Progenitor cell of endocrine pancreas (in vitro differentiated cells): ENCODE measurements at regions not wholly inside any gene's neighbourhood (a gene's known extent, or its start where the extent isn't known, plus 50 kb on each side); places are given as distances from the start of the nearest gene placed in this dataset.

ENCODE experiments used
- DNase-seq: peaks from one replicate; pipeline ENCODE4 v3.0.0; 2021; ENCODE audit warnings: low spot score; ENCODE audit not compliant: unreplicated experiment
- H3K27ac Mint-ChIP-seq: 2 replicates; pipeline ENCODE4 v1.8.0; 2021; ENCODE audit warnings: mild to moderate bottlenecking, moderate library complexity, mixed read lengths
- H3K27me3 Mint-ChIP-seq: 2 replicates; pipeline ENCODE4 v1.8.0; 2021; ENCODE audit warnings: mixed read lengths
- H3K36me3 Mint-ChIP-seq: 2 replicates; pipeline ENCODE4 v1.8.0; 2022; ENCODE audit warnings: mixed read lengths; ENCODE audit not compliant: insufficient read depth
- H3K4me1 Mint-ChIP-seq: 2 replicates; pipeline ENCODE4 v1.8.0; 2021; ENCODE audit warnings: low read depth, mixed read lengths
- H3K4me3 Mint-ChIP-seq: 2 replicates; pipeline ENCODE4 v1.8.0; 2021; ENCODE audit warnings: low read depth, mild to moderate bottlenecking, moderate library complexity, mixed read lengths
- H3K9me3 Mint-ChIP-seq: 2 replicates; pipeline ENCODE4 v1.8.0; 2021; ENCODE audit warnings: low read depth, mixed read lengths
- TF ChIP-seq, protein P1 (sequence below): fragments of 200-600 bp; sonication (generic); IDR thresholded peaks from one replicate; pipeline ENCODE4 v1.5.0; 2021; ENCODE audit warnings: antibody characterized with exemption, mild to moderate bottlenecking; ENCODE audit not compliant: unreplicated experiment

DNA sequence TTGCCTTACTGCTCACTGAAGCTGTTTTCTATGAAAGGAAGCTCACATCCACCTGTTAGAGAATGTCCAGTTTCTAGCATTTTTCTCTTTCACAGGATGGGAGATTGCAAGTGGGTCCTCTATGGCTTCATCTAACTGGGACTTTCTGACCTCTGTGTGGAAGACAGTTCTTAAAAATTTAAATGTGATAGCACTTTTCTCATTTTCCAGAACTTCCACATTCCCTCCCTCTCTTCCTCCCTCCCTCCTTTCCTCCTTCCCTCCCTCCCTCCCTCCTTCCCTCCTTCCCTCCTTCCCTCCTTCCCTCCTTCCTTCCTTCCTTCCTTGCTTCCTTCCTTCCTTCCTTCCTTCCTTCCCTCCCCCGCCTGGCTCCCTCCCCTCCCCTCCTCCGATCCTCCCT, 291.1 kb downstream of the DOK5 start:
- no peaks in the 10 kb centered on the region for H3K36me3 Mint-ChIP-seq
- DNase-seq = no peak
- TF ChIP-seq, protein P1, sequence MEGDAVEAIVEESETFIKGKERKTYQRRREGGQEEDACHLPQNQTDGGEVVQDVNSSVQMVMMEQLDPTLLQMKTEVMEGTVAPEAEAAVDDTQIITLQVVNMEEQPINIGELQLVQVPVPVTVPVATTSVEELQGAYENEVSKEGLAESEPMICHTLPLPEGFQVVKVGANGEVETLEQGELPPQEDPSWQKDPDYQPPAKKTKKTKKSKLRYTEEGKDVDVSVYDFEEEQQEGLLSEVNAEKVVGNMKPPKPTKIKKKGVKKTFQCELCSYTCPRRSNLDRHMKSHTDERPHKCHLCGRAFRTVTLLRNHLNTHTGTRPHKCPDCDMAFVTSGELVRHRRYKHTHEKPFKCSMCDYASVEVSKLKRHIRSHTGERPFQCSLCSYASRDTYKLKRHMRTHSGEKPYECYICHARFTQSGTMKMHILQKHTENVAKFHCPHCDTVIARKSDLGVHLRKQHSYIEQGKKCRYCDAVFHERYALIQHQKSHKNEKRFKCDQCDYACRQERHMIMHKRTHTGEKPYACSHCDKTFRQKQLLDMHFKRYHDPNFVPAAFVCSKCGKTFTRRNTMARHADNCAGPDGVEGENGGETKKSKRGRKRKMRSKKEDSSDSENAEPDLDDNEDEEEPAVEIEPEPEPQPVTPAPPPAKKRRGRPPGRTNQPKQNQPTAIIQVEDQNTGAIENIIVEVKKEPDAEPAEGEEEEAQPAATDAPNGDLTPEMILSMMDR = no peak
- H3K27me3 Mint-ChIP-seq = no peaks in the 10 kb centered on the region
- no peak overlapping the region for H3K27ac Mint-ChIP-seq
- H3K4me3 Mint-ChIP-seq = no peak overlapping the region
- peaks cover 4% of the 10 kb centered on the region for H3K9me3 Mint-ChIP-seq
- H3K4me1 Mint-ChIP-seq = no peaks in the 10 kb centered on the region

DNA sequence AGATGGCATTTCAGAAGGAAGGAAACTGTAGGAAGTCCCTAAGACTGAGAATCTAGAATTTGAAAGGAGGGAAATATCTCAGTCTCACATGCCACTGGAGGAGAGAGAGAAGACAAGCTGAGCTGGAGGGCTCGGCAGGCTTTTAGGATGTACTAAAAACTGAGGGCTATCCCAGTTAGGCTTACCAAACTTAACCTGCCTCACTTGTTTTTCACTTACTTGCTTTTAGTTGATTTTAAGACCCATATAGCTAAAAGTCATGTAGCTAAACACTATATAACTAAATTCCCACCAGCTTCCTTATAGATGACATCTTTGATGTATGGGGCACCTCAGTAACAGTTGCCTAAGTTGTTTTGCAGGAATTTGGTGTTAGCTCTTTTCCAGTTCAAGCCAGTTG, 288.0 kb downstream of the DOK5 start:
- DNase-seq = no peak
- Mint-ChIP-seq H3K36me3 (no peaks in the 10 kb centered on the region), H3K4me1 (no peaks in the 10 kb centered on the region), H3K27ac (no peak overlapping the region), H3K9me3 (peaks cover 7% of the 10 kb centered on the region), H3K27me3 (no peaks in the 10 kb centered on the region), H3K4me3 (no peak overlapping the region)
- TF ChIP-seq, protein P1 = no peak

DNA sequence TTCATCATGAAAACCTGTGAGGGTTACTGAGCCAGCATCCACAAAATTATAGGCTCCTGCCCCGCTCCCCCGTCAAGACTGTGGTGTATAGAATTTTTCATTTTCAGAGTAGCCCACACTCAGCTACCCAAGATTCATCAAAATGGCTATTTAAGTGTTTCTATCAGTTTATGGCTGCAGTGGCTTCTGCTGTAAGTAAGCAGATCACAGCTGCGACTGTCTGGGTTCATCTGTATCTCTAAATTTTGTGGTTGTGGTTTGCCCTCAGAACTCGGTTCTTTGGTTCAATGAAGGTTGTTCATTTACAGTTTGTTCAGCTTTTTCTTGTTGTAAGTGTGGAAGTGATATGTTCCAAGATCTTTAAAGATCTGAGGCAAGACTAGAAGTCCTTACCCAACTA, 284.2 kb downstream of the DOK5 start:
- DNase-seq = no peak
- H3K4me1 Mint-ChIP-seq = no peaks in the 10 kb centered on the region
- no peak overlapping the region for H3K27ac Mint-ChIP-seq
- H3K27me3 Mint-ChIP-seq = no peaks in the 10 kb centered on the region
- TF ChIP-seq, protein P1 = no peak
- H3K4me3 Mint-ChIP-seq = no peak overlapping the region
- H3K9me3 Mint-ChIP-seq = peaks cover 3% of the 10 kb centered on the region
- no peaks in the 10 kb centered on the region for H3K36me3 Mint-ChIP-seq

DNA sequence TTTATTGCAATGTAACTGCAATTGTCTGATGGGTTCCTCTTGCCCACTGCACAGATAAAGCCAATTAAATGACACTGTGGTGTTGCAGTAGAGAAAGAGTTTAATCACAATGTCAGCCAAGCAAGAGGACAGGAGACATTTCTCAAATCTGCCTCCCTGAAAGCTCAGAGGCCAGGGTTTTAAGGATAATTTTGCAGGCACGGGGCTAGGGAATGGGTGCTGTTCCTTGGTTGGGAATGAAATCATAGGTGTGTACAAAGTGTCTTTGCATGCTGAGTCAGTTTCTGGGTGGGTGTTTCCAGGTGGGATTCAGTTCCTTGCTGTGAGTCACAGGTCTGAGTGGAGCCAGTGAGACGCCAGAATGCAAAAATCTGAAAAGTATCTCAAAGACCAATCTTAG, 271.4 kb downstream of the DOK5 start:
- H3K27me3 Mint-ChIP-seq = no peaks in the 10 kb centered on the region
- no peaks in the 10 kb centered on the region for H3K4me1 Mint-ChIP-seq
- no peak overlapping the region for H3K27ac Mint-ChIP-seq
- no peaks in the 10 kb centered on the region for H3K36me3 Mint-ChIP-seq
- no peak for DNase-seq
- H3K4me3 Mint-ChIP-seq = no peak overlapping the region
- TF ChIP-seq, protein P1 = no peak
- peaks cover 11% of the 10 kb centered on the region for H3K9me3 Mint-ChIP-seq

DNA sequence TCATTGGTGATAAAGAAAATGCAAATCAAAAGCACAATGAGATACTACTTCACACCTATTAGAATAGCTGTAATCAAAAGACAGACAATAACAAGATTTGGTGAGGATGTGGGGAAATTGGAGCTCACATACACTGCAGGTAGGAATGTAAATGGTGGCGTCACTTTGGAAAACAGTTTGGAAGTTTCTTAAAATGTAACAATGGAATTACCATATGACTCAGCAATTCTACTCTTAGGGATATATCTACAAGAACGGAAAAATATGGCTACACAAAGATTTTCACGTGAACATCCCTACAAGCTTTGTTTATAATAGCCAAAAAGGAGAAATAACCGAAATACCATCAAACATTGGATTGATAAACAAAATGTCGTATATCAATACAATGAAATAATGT, 270.4 kb downstream of the DOK5 start:
- H3K9me3 Mint-ChIP-seq = peaks cover 11% of the 10 kb centered on the region
- H3K36me3 Mint-ChIP-seq = no peaks in the 10 kb centered on the region
- TF ChIP-seq, protein P1 = no peak
- no peaks in the 10 kb centered on the region for H3K27me3 Mint-ChIP-seq
- no peak for DNase-seq
- no peaks in the 10 kb centered on the region for H3K4me1 Mint-ChIP-seq
- H3K4me3 Mint-ChIP-seq = no peak overlapping the region
- H3K27ac Mint-ChIP-seq = no peak overlapping the region
